Endothelial cell of umbilical vein (primary cell): ENCODE measurements at regions not wholly inside any gene's neighbourhood (a gene's known extent, or its start where the extent isn't known, plus 50 kb on each side); places are given as distances from the start of the nearest gene placed in this dataset.

Experiments
- BruUV-seq: library from RNA; stranded (reverse); fragments of 400-500 nt; replicated peaks from 2 replicates; lab custom pipeline; 2021; lab: Mats Ljungman, UMichigan
- CTCF ChIA-PET: fragments of 300-600, 350-600 bp; sonication (Branson Sonifier 250); formaldehyde crosslinking; loops from one replicate; lab custom pipeline; 2021; ENCODE audit warnings: antibody characterized with exemption, inconsistent platforms; lab: Charles Lee
- POLR2A ChIA-PET: fragments of 300-600, 350-600 bp; sonication (Branson Sonifier 250); formaldehyde crosslinking; loops from one replicate; lab custom pipeline; 2021; ENCODE audit warnings: antibody characterized with exemption, inconsistent platforms; lab: Charles Lee
- DNase-seq: peaks from one replicate; pipeline ENCODE4 v3.0.0-alpha.2; 2011; ENCODE audit warnings: low read depth, low spot score
- FAIRE-seq: peaks from 2 replicates; lab custom pipeline; 2011; peaks lifted over from hg19 to GRCh38; lab: Jason Lieb, UNC
- H2AFZ ChIP-seq: 2 replicates; pipeline ENCODE4 v1.6.0; 2012; ENCODE audit warnings: low read depth, low read length, control low read depth, inconsistent platforms
- H3K27ac ChIP-seq: 2 replicates; pipeline ENCODE4 v1.5.1; 2011; ENCODE audit warnings: low read depth, mild to moderate bottlenecking, control low read depth, low read length, moderate library complexity; ENCODE audit not compliant: insufficient read depth
- H3K27me3 ChIP-seq, 2 experiments: 2 replicates each; pipeline versions ENCODE4 v1.6.0 to v1.6.1; 2011; ENCODE audit warnings: low read length in 2 of 2, mixed read lengths in 1 of 2; ENCODE audit not compliant: control insufficient read depth in 2 of 2, insufficient read depth in 2 of 2
- H3K36me3 ChIP-seq, 2 experiments: 2 replicates in 1 of 2; 3 replicates in 1 of 2; pipeline ENCODE4 v1.5.1; 2011; ENCODE audit warnings: low read length in 2 of 2, mild to moderate bottlenecking in 1 of 2, moderate library complexity in 1 of 2; ENCODE audit not compliant: control insufficient read depth in 2 of 2, insufficient read depth in 2 of 2; ENCODE audit errors: extremely low read depth in 1 of 2
- H3K4me1 ChIP-seq: 3 replicates; pipeline ENCODE4 v1.5.1; 2011; ENCODE audit warnings: mild to moderate bottlenecking, low read length; ENCODE audit not compliant: control insufficient read depth, insufficient read depth; ENCODE audit errors: extremely low read depth
- H3K4me2 ChIP-seq: 2 replicates; pipeline ENCODE4 v1.6.1; 2011; ENCODE audit warnings: low read length, control low read depth, mixed read lengths; ENCODE audit not compliant: insufficient read depth
- H3K4me3 ChIP-seq, 3 experiments: fragments of 200-600 bp in 1 of 3; sonication (generic), shearing (Covaris generic) in 1 of 3; replicated peaks in 1 of 3; 2 replicates each; pipeline ENCODE4 v1.5.1; 2011 to 2016; ENCODE audit warnings: control low read depth in 3 of 3, low read length in 3 of 3, mild to moderate bottlenecking in 2 of 3, inconsistent platforms in 1 of 3, low read depth in 1 of 3, moderate library complexity in 1 of 3; ENCODE audit not compliant: insufficient read depth in 1 of 3
- H3K79me2 ChIP-seq: 2 replicates; pipeline ENCODE4 v1.6.0; 2012; ENCODE audit warnings: low read length, inconsistent platforms; ENCODE audit not compliant: control insufficient read depth, insufficient read depth
- H3K9ac ChIP-seq: replicated peaks from 2 replicates; pipeline ENCODE3; 2011; ENCODE audit warnings: low read length, control low read depth; ENCODE audit not compliant: insufficient read depth; ENCODE audit errors: extremely low read depth
- H3K9me1 ChIP-seq: replicated peaks from 3 replicates; pipeline ENCODE4 v1.6.0; 2011; ENCODE audit warnings: mild to moderate bottlenecking, low read length; ENCODE audit not compliant: control insufficient read depth, insufficient read depth; ENCODE audit errors: extremely low read depth
- H3K9me3 ChIP-seq: replicated peaks from 2 replicates; pipeline ENCODE4 v1.5.1; 2012; ENCODE audit warnings: low read length, inconsistent platforms; ENCODE audit not compliant: control insufficient read depth, insufficient read depth
- H4K20me1 ChIP-seq: replicated peaks from 2 replicates; pipeline ENCODE3; 2011; ENCODE audit warnings: mild to moderate bottlenecking, low read length; ENCODE audit not compliant: control insufficient read depth, insufficient read depth; ENCODE audit errors: extremely low read depth
- CTCF ChIP-seq, 2 donors: IDR thresholded peaks; 1 replicate in 1 of 2; 2 replicates in 1 of 2; pipeline ENCODE4 v1.5.1; 2011; ENCODE audit warnings: low read length in 2 of 2, mild to moderate bottlenecking in 2 of 2, moderate library complexity in 2 of 2, control low read depth in 1 of 2, inconsistent platforms in 1 of 2, low read depth in 1 of 2; ENCODE audit not compliant: insufficient read depth in 1 of 2; ENCODE audit errors: extremely low read depth in 1 of 2
- EZH2 ChIP-seq: IDR thresholded peaks from 2 replicates; pipeline ENCODE4 v1.6.1; 2012; ENCODE audit warnings: borderline replicate concordance, low read depth, mild to moderate bottlenecking, moderate library complexity, low read length, inconsistent platforms; ENCODE audit not compliant: severe bottlenecking
- FOS ChIP-seq: IDR thresholded peaks from 2 replicates; pipeline ENCODE4 v1.6.1; 2011; ENCODE audit warnings: mild to moderate bottlenecking, low read length, moderate library complexity, borderline replicate concordance; ENCODE audit not compliant: insufficient read depth
- GATA2 ChIP-seq: IDR thresholded peaks from 2 replicates; pipeline ENCODE4 v1.7.0; 2011; ENCODE audit warnings: low read depth, mild to moderate bottlenecking, moderate library complexity, mixed read lengths, low read length; ENCODE audit not compliant: insufficient read length, insufficient read depth
- JUN ChIP-seq: IDR thresholded peaks from 2 replicates; pipeline ENCODE4 v1.6.1; 2011; ENCODE audit warnings: borderline replicate concordance, low read depth; ENCODE audit not compliant: insufficient read length, insufficient read depth
- MAX ChIP-seq: IDR thresholded peaks from 2 replicates; pipeline ENCODE4 v1.6.1; 2011; ENCODE audit not compliant: insufficient read depth, insufficient read length
- MYC ChIP-seq: IDR thresholded peaks from one replicate; pipeline ENCODE4 v1.6.1; 2011; ENCODE audit warnings: mild to moderate bottlenecking, low read depth, low read length
- POLR2A ChIP-seq: IDR thresholded peaks from 2 replicates; pipeline ENCODE4 v1.6.1; 2012; ENCODE audit warnings: low read depth, mild to moderate bottlenecking, control low read depth, low read length
- POLR2AphosphoS5 ChIP-seq: IDR thresholded peaks from 2 replicates; pipeline ENCODE4 v1.6.1; 2012; ENCODE audit warnings: low read depth, mild to moderate bottlenecking, control low read depth, low read length, moderate library complexity; ENCODE audit not compliant: insufficient read depth
- dilution Hi-C: fragments of 300-500 bp; cut with MboI; formaldehyde crosslinking; loops from one replicate; pipeline ENCODE4 v1.15.0; 2019; ENCODE audit warnings: low sequenced_read_pairs; ENCODE audit not compliant: extremely low pct_ligation_motif_present
- intact Hi-C: fragments of 100-400 bp; cut with micrococcal nuclease; formaldehyde crosslinking; loops from one replicate; pipeline ENCODE4 v1.10.0; 2022

DNA sequence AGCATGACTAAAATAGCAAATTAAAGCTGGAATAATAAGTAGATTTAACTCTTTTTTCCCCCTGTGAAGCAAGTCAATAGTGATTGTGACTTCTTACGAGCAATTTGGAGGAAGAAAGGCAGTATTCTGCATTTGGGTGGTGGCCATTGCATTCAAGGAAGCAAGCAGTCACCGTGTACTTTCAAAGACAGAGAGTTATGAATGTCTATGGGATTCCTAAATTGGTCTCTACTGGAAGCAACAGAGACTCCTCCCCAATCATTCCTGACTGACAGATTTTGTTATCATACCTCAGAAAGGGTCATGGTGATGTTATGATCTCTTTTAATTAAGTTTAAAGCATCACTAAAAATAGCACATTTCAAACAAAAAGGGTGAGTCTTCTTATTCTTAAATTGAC is 287.2 kb upstream of the KITLG start:
- Histone ChIP-seq H3K27me3 (no peaks in the 10 kb centered on the region), H3K27ac (no peak overlapping the region), H3K9me1 (no peaks in the 10 kb centered on the region), H2AFZ (no peak overlapping the region), H3K4me3 (no peak overlapping the region), H3K4me1 (no peaks in the 10 kb centered on the region), H3K36me3 (no peaks in the 10 kb centered on the region), H3K9ac (no peak overlapping the region), H4K20me1 (no peaks in the 10 kb centered on the region), H3K79me2 (no peaks in the 10 kb centered on the region), H3K9me3 (no peaks in the 10 kb centered on the region), H3K4me2 (no peak overlapping the region)
- no peak for DNase-seq
- ChIA-PET POLR2A (no interaction called here), CTCF (interaction anchor here (1.0 to 1.7 kb wide), 2 partner anchors 9 to 126 kb away, joined by 3 to 5 read pairs; no protein-coding TSS in a partner anchor)
- no peak for TF ChIP-seq MYC
- intact Hi-C loops (no loop called here), dilution Hi-C loops (no loop called here)
- BruUV-seq, result no TSS peak
- no peak for FAIRE-seq

DNA sequence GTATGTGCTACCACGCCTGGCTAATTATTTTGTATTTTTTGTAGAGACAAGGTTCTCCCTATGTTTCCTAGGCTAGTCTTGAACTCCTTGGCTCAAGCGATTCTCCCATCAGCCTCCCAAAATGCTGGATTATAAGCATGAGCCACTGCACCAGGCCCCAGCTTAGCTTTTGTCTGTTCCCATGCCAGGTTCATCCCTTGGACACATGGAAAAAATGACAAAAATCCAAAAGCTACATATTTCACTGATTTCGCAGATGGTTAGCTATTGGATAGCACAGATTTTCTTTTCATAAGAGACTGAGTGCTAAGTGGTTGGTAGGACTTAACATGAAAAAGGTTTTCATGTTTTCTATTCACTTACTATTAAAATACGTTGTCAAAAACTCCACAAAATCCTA is 286.6 kb upstream of the KITLG start:
- POLR2A ChIA-PET, result no interaction called here
- H3K9ac ChIP-seq, result no peak overlapping the region
- intact Hi-C loops, result no loop called here

More for the DNA sequence above, 286.6 kb upstream of the KITLG start:
- TF ChIP-seq GATA2 (no peak), JUN (no peak), MAX (no peak), CTCF (IDR thresholded peaks at IDR 0.05; ENCODE audit: extremely low read depth in 1 of 2, insufficient read depth in 1 of 2, low read depth in 1 of 2, low read length in 2 of 2) (no peak), MYC (no peak), FOS (no peak), POLR2A (no peak), POLR2AphosphoS5 (no peak), EZH2 (no peak)
- Histone ChIP-seq H3K4me3 (no peak overlapping the region), H3K9me3 (no peaks in the 10 kb centered on the region), H2AFZ (no peak overlapping the region), H3K27me3 (no peaks in the 10 kb centered on the region), H3K79me2 (no peaks in the 10 kb centered on the region), H4K20me1 (no peaks in the 10 kb centered on the region), H3K36me3 (no peaks in the 10 kb centered on the region), H3K4me2 (no peak overlapping the region), H3K27ac (no peak overlapping the region), H3K9me1 (no peaks in the 10 kb centered on the region), H3K4me1 (no peaks in the 10 kb centered on the region)
- dilution Hi-C loops, result no loop called here
- FAIRE-seq (no peak), DNase-seq (no peak)
- no TSS peak for BruUV-seq
- CTCF ChIA-PET, result interaction anchor here (1.1 kb wide), 1 partner anchor 13 kb away, joined by 3 read pairs; no protein-coding TSS in a partner anchor
